ENCODE measurements at regions not wholly inside any gene's neighbourhood (a gene's known extent, or its start where the extent isn't known, plus 50 kb on each side); places are given as distances from the start of the nearest gene placed in this dataset.

DNA sequence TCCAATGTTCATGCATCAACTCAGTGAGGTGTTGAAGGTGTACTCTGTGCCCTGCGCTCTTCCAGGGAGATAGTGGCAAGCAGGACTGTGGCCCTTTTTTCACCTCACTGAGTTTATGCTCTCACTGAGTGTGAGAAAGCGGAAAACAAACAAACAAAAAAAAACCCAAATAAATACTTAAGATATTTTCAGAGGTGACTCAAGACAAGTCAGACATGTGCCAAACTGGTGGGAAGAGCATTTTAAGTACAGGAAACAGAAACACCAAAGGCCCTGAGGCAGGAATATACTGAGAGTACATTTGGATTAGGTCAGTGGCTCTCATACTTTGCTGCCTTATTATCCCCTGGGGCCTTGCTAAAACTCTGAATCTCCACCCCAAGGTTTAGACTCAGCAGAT, 111.9 kb upstream of the IGFBP3 start:
- Histone ChIP-seq H3K9me3 (ENCODE audit: control extremely low read depth in 1 of 3, control insufficient read depth in 2 of 3, insufficient read depth in 1 of 3, low read length in 2 of 3) (no peaks in the 10 kb centered on the region), H2AFZ (ENCODE audit: insufficient read depth, low read depth, low read length, poor library complexity, severe bottlenecking) (no peak overlapping the region), H3K4me2 (replicated peaks; ENCODE audit: low read depth, low read length, poor library complexity, severe bottlenecking) (no peak overlapping the region), H3K79me2 (ENCODE audit: control insufficient read depth, insufficient read depth, low read length) (no peaks in the 10 kb centered on the region), H4K20me1 (ENCODE audit: control insufficient read depth, insufficient read depth, low read length, poor library complexity, severe bottlenecking) (no peaks in the 10 kb centered on the region), H3K4me1 (ENCODE audit: control insufficient read depth in 2 of 2, insufficient read depth in 2 of 2, low read length in 2 of 2) (no peaks in the 10 kb centered on the region), H3K36me3 (replicated peaks in 1 of 2; ENCODE audit: control extremely low read depth in 1 of 2, control insufficient read depth in 1 of 2, extremely low read depth in 1 of 2, insufficient read depth in 2 of 2, low read length in 1 of 2) (no peaks in the 10 kb centered on the region), H3K27ac (ENCODE audit: low read length in 2 of 2) (no peak overlapping the region), H3K4me3 (ENCODE audit: control extremely low read depth in 1 of 5, extremely low read depth in 1 of 5, insufficient read depth in 1 of 5, low read depth in 2 of 5, low read length in 4 of 5) (no peak overlapping the region), H3K27me3 (replicated peaks in 1 of 4; ENCODE audit: control extremely low read depth in 1 of 4, control insufficient read depth in 3 of 4, insufficient read depth in 4 of 4, low read length in 3 of 4) (no peaks in the 10 kb centered on the region), H3K9ac (ENCODE audit: low read length) (no peak overlapping the region)
- intact Hi-C loops (cut with micrococcal nuclease) = no loop called here
- DNase-seq = no peak
- H3K27ac Mint-ChIP-seq = no peak overlapping the region
- no peak for ATAC-seq (ENCODE audit: low read depth)
- no peak overlapping the region for H3K4me3 Mint-ChIP-seq
- peaks cover 4% of the 10 kb centered on the region for H3K9me3 Mint-ChIP-seq (ENCODE audit: insufficient read depth)
- no peaks in the 10 kb centered on the region for H3K4me1 Mint-ChIP-seq
- no peaks in the 10 kb centered on the region for H3K27me3 Mint-ChIP-seq
- CTCF ChIA-PET = no interaction called here
- TF ChIP-seq CTCF (IDR thresholded peaks at IDR 0.05) (no peak), EZH2 (IDR thresholded peaks at IDR 0.05; ENCODE audit: borderline replicate concordance, insufficient read depth, low read depth, low read length, poor library complexity, severe bottlenecking) (no peak)
- POLR2A ChIA-PET = no interaction called here
- no CpG with 5 or more reads among the region's 2 CpGs for WGBS (ENCODE audit: insufficient coverage)

DNA sequence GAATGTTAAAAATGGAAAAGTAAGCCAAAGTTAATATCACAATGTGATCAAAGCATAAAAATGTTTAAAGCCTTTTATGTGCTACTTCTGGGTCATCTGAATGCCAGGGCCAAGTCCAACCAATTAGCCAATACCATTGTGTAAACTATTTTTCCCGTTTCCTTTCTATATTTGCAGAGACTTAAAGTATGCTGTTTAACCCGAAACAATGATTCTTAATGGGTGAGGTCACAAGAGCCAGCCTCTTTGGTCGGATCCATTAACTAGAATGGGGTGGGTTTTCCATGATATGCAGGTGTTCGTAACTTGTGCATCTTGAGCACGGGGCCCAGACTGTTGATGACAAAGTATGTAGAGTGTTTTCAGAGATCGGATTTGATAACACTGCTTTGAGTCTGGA, 111.3 kb upstream of the IGFBP3 start:
- CTCF ChIA-PET = no interaction called here
- Mint-ChIP-seq H3K27ac (no peak overlapping the region), H3K4me3 (no peak overlapping the region), H3K9me3 (ENCODE audit: insufficient read depth) (peaks cover 4% of the 10 kb centered on the region), H3K27me3 (no peaks in the 10 kb centered on the region), H3K4me1 (no peaks in the 10 kb centered on the region)
- no peaks in the 10 kb centered on the region for H3K27me3 ChIP-seq (replicated peaks in 1 of 4; ENCODE audit: control extremely low read depth in 1 of 4, control insufficient read depth in 3 of 4, insufficient read depth in 4 of 4, low read length in 3 of 4)
- DNase-seq (no peak), ATAC-seq (ENCODE audit: low read depth) (no peak)
- no peak for TF ChIP-seq EZH2 (IDR thresholded peaks at IDR 0.05; ENCODE audit: borderline replicate concordance, insufficient read depth, low read depth, low read length, poor library complexity, severe bottlenecking)
- TF ChIP-seq CTCF (IDR thresholded peaks at IDR 0.05) = no peak
- H3K9ac ChIP-seq (ENCODE audit: low read length) = no peak overlapping the region
- no peak overlapping the region for H3K4me2 ChIP-seq (replicated peaks; ENCODE audit: low read depth, low read length, poor library complexity, severe bottlenecking)
- POLR2A ChIA-PET = no interaction called here
- H3K27ac ChIP-seq (ENCODE audit: low read length in 2 of 2) = no peak overlapping the region
- no peaks in the 10 kb centered on the region for H3K4me1 ChIP-seq (ENCODE audit: control insufficient read depth in 2 of 2, insufficient read depth in 2 of 2, low read length in 2 of 2)
- no peaks in the 10 kb centered on the region for H3K36me3 ChIP-seq (replicated peaks in 1 of 2; ENCODE audit: control extremely low read depth in 1 of 2, control insufficient read depth in 1 of 2, extremely low read depth in 1 of 2, insufficient read depth in 2 of 2, low read length in 1 of 2)
- intact Hi-C loops (cut with micrococcal nuclease) = no loop called here
- no peak overlapping the region for H2AFZ ChIP-seq (ENCODE audit: insufficient read depth, low read depth, low read length, poor library complexity, severe bottlenecking)
- no peaks in the 10 kb centered on the region for H3K79me2 ChIP-seq (ENCODE audit: control insufficient read depth, insufficient read depth, low read length)
- no peaks in the 10 kb centered on the region for H4K20me1 ChIP-seq (ENCODE audit: control insufficient read depth, insufficient read depth, low read length, poor library complexity, severe bottlenecking)
- 88% methylated on average over 5 of the region's 6 CpGs for WGBS (ENCODE audit: insufficient coverage)
- no peaks in the 10 kb centered on the region for H3K9me3 ChIP-seq (ENCODE audit: control extremely low read depth in 1 of 3, control insufficient read depth in 2 of 3, insufficient read depth in 1 of 3, low read length in 2 of 3)
- no peak overlapping the region for H3K4me3 ChIP-seq (ENCODE audit: control extremely low read depth in 1 of 5, extremely low read depth in 1 of 5, insufficient read depth in 1 of 5, low read depth in 2 of 5, low read length in 4 of 5)
